WTC11 (cell line): ENCODE measurements at regions not wholly inside any gene's neighbourhood (a gene's known extent, or its start where the extent isn't known, plus 50 kb on each side); places are given as distances from the start of the nearest gene placed in this dataset.

ENCODE experiments used
- ATAC-seq: fragments of 200-7000 bp; cut with Tn5 transposase; 2 replicates; pipeline ENCODE4 v1.10.0; 2021; ENCODE audit warnings: mild to moderate bottlenecking, moderate library complexity
- CTCF ChIA-PET: fragments of 300-600 bp; sonication (Branson Sonifier 250); formaldehyde crosslinking; loops from one replicate; lab custom pipeline; 2021; ENCODE audit warnings: antibody characterized with exemption; lab: Charles Lee
- POLR2A ChIA-PET: fragments of 350-600 bp; sonication (Branson Sonifier 250); formaldehyde crosslinking; loops from one replicate; lab custom pipeline; 2021; ENCODE audit warnings: antibody characterized with exemption; lab: Charles Lee
- DNase-seq: peaks from one replicate; pipeline ENCODE4 v3.0.0; 2021; ENCODE audit warnings: low spot score
- H3K27ac Mint-ChIP-seq: 2 replicates; pipeline ENCODE4 v1.8.0; 2021; ENCODE audit warnings: mixed read lengths
- H3K27me3 Mint-ChIP-seq: 2 replicates; pipeline ENCODE4 v1.8.0; 2021; ENCODE audit warnings: low read depth, mild to moderate bottlenecking, moderate library complexity, mixed read lengths
- H3K36me3 Mint-ChIP-seq: 2 replicates; pipeline ENCODE4 v1.8.0; 2021; ENCODE audit warnings: mixed read lengths
- H3K4me1 Mint-ChIP-seq: 2 replicates; pipeline ENCODE4 v1.8.0; 2022; ENCODE audit warnings: mixed read lengths
- H3K4me3 Mint-ChIP-seq: 2 replicates; pipeline ENCODE4 v1.8.0; 2021; ENCODE audit warnings: mild to moderate bottlenecking, moderate library complexity, mixed read lengths
- H3K9me3 Mint-ChIP-seq: 2 replicates; pipeline ENCODE4 v1.8.0; 2021; ENCODE audit warnings: mixed read lengths
- AR ChIP-seq: fragments of 250-450 bp; sonication (Bioruptor Pico); IDR thresholded peaks from 2 replicates; pipeline ENCODE4 v1.9.0; 2021; ENCODE audit warnings: mild to moderate bottlenecking
- ATF3 ChIP-seq: sonication (generic); formaldehyde crosslinking; conservative IDR thresholded peaks from 2 replicates; pipeline ENCODE4 v1.8.1; 2022; ENCODE audit warnings: mild to moderate bottlenecking, missing genetic modification reagents
- ATF6 ChIP-seq: sonication (generic); formaldehyde crosslinking; IDR thresholded peaks from 2 replicates; pipeline ENCODE4 v1.8.1; 2023; ENCODE audit warnings: mild to moderate bottlenecking, missing genetic modification reagents
- CDX4 ChIP-seq: fragments of 250-450 bp; sonication (Bioruptor Pico); IDR thresholded peaks from 2 replicates; pipeline ENCODE4 v1.9.0; 2021; ENCODE audit warnings: moderate library complexity, mild to moderate bottlenecking, inconsistent platforms, borderline replicate concordance
- CREM ChIP-seq: sonication (generic); formaldehyde crosslinking; IDR thresholded peaks from 2 replicates; pipeline ENCODE4 v1.8.1; 2022; ENCODE audit warnings: mild to moderate bottlenecking, missing genetic modification reagents, moderate library complexity
- E2F1 ChIP-seq: sonication (generic); formaldehyde crosslinking; IDR thresholded peaks from 2 replicates; pipeline ENCODE4 v1.8.0; 2022; ENCODE audit warnings: mild to moderate bottlenecking, missing genetic modification reagents
- ERG ChIP-seq: fragments of 250-450 bp; sonication (Bioruptor Pico); IDR thresholded peaks from 2 replicates; pipeline ENCODE4 v1.8.0; 2021; ENCODE audit warnings: mild to moderate bottlenecking
- ESRRA ChIP-seq: sonication (generic); formaldehyde crosslinking; IDR thresholded peaks from 2 replicates; pipeline ENCODE4 v1.8.1; 2022; ENCODE audit warnings: mild to moderate bottlenecking, missing genetic modification reagents, borderline replicate concordance
- ETV6 ChIP-seq: sonication (generic); formaldehyde crosslinking; IDR thresholded peaks from 2 replicates; pipeline ENCODE4 v1.8.1; 2022; ENCODE audit warnings: mild to moderate bottlenecking, missing genetic modification reagents
- FOXJ3 ChIP-seq: sonication (generic); formaldehyde crosslinking; IDR thresholded peaks from 2 replicates; pipeline ENCODE4 v1.9.0; 2021; ENCODE audit warnings: missing genetic modification reagents, mild to moderate bottlenecking, borderline replicate concordance
- GABPB1 ChIP-seq: sonication (generic); formaldehyde crosslinking; IDR thresholded peaks from 2 replicates; pipeline ENCODE4 v1.8.1; 2023; ENCODE audit warnings: mild to moderate bottlenecking, missing genetic modification reagents
- GTF2I ChIP-seq: fragments of 250-450 bp; sonication (Bioruptor Pico); conservative IDR thresholded peaks from 2 replicates; pipeline ENCODE4 v1.4.0; 2021; ENCODE audit warnings: mild to moderate bottlenecking
- MAX ChIP-seq: sonication (generic); formaldehyde crosslinking; IDR thresholded peaks from 2 replicates; pipeline ENCODE4 v1.8.0; 2022; ENCODE audit warnings: mild to moderate bottlenecking, missing genetic modification reagents
- PREB ChIP-seq: sonication (generic); formaldehyde crosslinking; IDR thresholded peaks from 2 replicates; pipeline ENCODE4 v1.8.1; 2022; ENCODE audit warnings: mild to moderate bottlenecking, missing genetic modification reagents, moderate library complexity, borderline replicate concordance
- RELA ChIP-seq: sonication (generic); formaldehyde crosslinking; IDR thresholded peaks from 2 replicates; pipeline ENCODE4 v1.8.1; 2022; ENCODE audit warnings: missing genetic modification reagents, mild to moderate bottlenecking, borderline replicate concordance
- SP1 ChIP-seq: sonication (generic); formaldehyde crosslinking; conservative IDR thresholded peaks from 2 replicates; pipeline ENCODE4 v1.8.1; 2022; ENCODE audit warnings: missing genetic modification reagents
- USF2 ChIP-seq: sonication (generic); formaldehyde crosslinking; IDR thresholded peaks from 2 replicates; pipeline ENCODE4 v1.8.1; 2023; ENCODE audit warnings: mild to moderate bottlenecking, missing genetic modification reagents, moderate library complexity
- ZNF423 ChIP-seq: fragments of 250-450 bp; sonication (Bioruptor Pico); IDR thresholded peaks from 2 replicates; pipeline ENCODE4 v2.1.2; 2022; ENCODE audit warnings: mild to moderate bottlenecking, moderate library complexity
- ZNF532 ChIP-seq: fragments of 250-450 bp; sonication (Bioruptor Pico); IDR thresholded peaks from 2 replicates; pipeline ENCODE4 v1.9.0; 2021; ENCODE audit warnings: mild to moderate bottlenecking, borderline replicate concordance
- ZNF671 ChIP-seq: fragments of 250-450 bp; sonication (Bioruptor Pico); IDR thresholded peaks from 2 replicates; pipeline ENCODE4 v1.8.0; 2021; ENCODE audit warnings: mild to moderate bottlenecking

GRCh38 chr22:47337161-47337621 lies 574.7 kb downstream of the TBC1D22A start (continued):
- no peak for TF ChIP-seq ZNF532 (CRISPR knock-in tag)
- TF ChIP-seq GTF2I (CRISPR knock-in tag): no peak
- no peak for TF ChIP-seq FOXJ3 (CRISPR knock-in tag)
- TF ChIP-seq SP1 (CRISPR knock-in tag): no peak
- TF ChIP-seq GABPB1: no peak
- no peak for TF ChIP-seq AR (CRISPR knock-in tag)
- no peak for TF ChIP-seq ATF3 (CRISPR knock-in tag)
- no peak for TF ChIP-seq CDX4
- no peak for TF ChIP-seq ESRRA (CRISPR knock-in tag)
- TF ChIP-seq ETV6 (CRISPR knock-in tag): no peak
- no peak for TF ChIP-seq RELA
- TF ChIP-seq ZNF671 (CRISPR knock-in tag): no peak
- no peak for TF ChIP-seq ZNF423 (CRISPR knock-in tag)
- TF ChIP-seq, all 79 proteins: peak for 0

- H3K9me3 Mint-ChIP-seq: peaks cover 61% of the 10 kb centered on the region
- CTCF ChIA-PET: no interaction called here
- H3K4me1 Mint-ChIP-seq: no peaks in the 10 kb centered on the region; the same call in 1 of the 2 replicates
- H3K27me3 Mint-ChIP-seq: peaks cover 2% of the 10 kb centered on the region; the same call in 1 of the 2 replicates
- POLR2A ChIA-PET: no interaction called here
- no peak overlapping the region for H3K27ac Mint-ChIP-seq
- no peak for ATAC-seq
- peaks cover 19% of the 10 kb centered on the region for H3K36me3 Mint-ChIP-seq
- H3K4me3 Mint-ChIP-seq: no peak overlapping the region
- DNase-seq: no peak
- TF ChIP-seq PREB (CRISPR knock-in tag) (no peak), GABPB1 (no peak), E2F1 (CRISPR knock-in tag) (no peak), CREM (CRISPR knock-in tag) (no peak), MAX (CRISPR knock-in tag) (no peak), ERG (no peak), USF2 (CRISPR knock-in tag) (no peak), ATF6 (CRISPR knock-in tag) (no peak)
Measured at GRCh38 chr22:47335958-47336357, 573.5 kb downstream of the TBC1D22A start.
